IMR-90 (cell line): ENCODE measurements at regions not wholly inside any gene's neighbourhood (a gene's known extent, or its start where the extent isn't known, plus 50 kb on each side); places are given as distances from the start of the nearest gene placed in this dataset.

Experiments used
- ATAC-seq: fragments of 200-7000 bp; cut with Tn5 transposase; 2 replicates; pipeline ENCODE4 v1.9.1; 2020; ENCODE audit warnings: low read depth, mild to moderate bottlenecking, moderate library complexity
- BruUV-seq: library from RNA; stranded (reverse); fragments of 400-500 nt; replicated peaks from 2 replicates; lab custom pipeline; 2021; lab: Mats Ljungman, UMichigan
- CTCF ChIA-PET: fragments of 300-600 bp; formaldehyde crosslinking; extraction: SDS; loops from one replicate; lab custom pipeline; 2021; ENCODE audit warnings: antibody characterized with exemption; lab: Yijun Ruan, JAX
- POLR2A ChIA-PET: fragments of 300-600 bp; sonication (Branson Sonifier 250); formaldehyde crosslinking; loops from one replicate; lab custom pipeline; 2022; ENCODE audit warnings: antibody characterized with exemption; ENCODE audit not compliant: unreplicated experiment; lab: Charles Lee
- DNase-seq: peaks from one replicate; pipeline ENCODE4 v3.0.0; 2013
- H2AFZ ChIP-seq: replicated peaks from 2 replicates; pipeline ENCODE3; 2013; ENCODE audit warnings: low read length, mild to moderate bottlenecking; ENCODE audit not compliant: poor library complexity
- H2AK5ac ChIP-seq: 2 replicates; pipeline ENCODE4 v1.6.1; 2013; ENCODE audit warnings: low read depth, low read length, inconsistent platforms
- H2AK9ac ChIP-seq: replicated peaks from 2 replicates; pipeline ENCODE3; 2013; ENCODE audit warnings: mild to moderate bottlenecking, low read depth, low read length, moderate library complexity; ENCODE audit not compliant: poor library complexity
- H2BK120ac ChIP-seq: 2 replicates; pipeline ENCODE4 v1.6.1; 2013; ENCODE audit warnings: low read depth, low read length, inconsistent platforms
- H2BK15ac ChIP-seq: 3 replicates; pipeline ENCODE4 v1.6.1; 2013; ENCODE audit warnings: low read depth, low read length, inconsistent platforms
- H2BK20ac ChIP-seq: 2 replicates; pipeline ENCODE4 v1.6.1; 2013; ENCODE audit warnings: low read depth, mild to moderate bottlenecking, inconsistent platforms, low read length, moderate library complexity
- H2BK5ac ChIP-seq: 2 replicates; pipeline ENCODE4 v1.6.1; 2013; ENCODE audit warnings: mild to moderate bottlenecking, low read depth, low read length, inconsistent platforms; ENCODE audit not compliant: poor library complexity, severe bottlenecking
- H3K14ac ChIP-seq: replicated peaks from 2 replicates; pipeline ENCODE4 v1.6.1; 2013; ENCODE audit warnings: low read depth, low read length, inconsistent platforms
- H3K18ac ChIP-seq: 2 replicates; pipeline ENCODE4 v1.6.1; 2013; ENCODE audit warnings: low read depth, low read length, control low read depth
- H3K23ac ChIP-seq: 2 replicates; pipeline ENCODE4 v1.6.1; 2013; ENCODE audit warnings: low read depth, low read length, inconsistent platforms
- H3K27ac ChIP-seq: 2 replicates; pipeline ENCODE4 v1.5.1; 2013; ENCODE audit warnings: mild to moderate bottlenecking, control low read depth, low read length; ENCODE audit not compliant: insufficient read depth
- H3K27me3 ChIP-seq: 2 replicates; pipeline ENCODE4 v1.6.1; 2013; ENCODE audit warnings: low read length; ENCODE audit not compliant: control insufficient read depth, insufficient read depth
- H3K36me3 ChIP-seq: 2 replicates; pipeline ENCODE4 v1.6.1; 2013; ENCODE audit warnings: low read length, mixed read lengths; ENCODE audit not compliant: control insufficient read depth, insufficient read depth
- H3K4ac ChIP-seq: 2 replicates; pipeline ENCODE4 v1.6.1; 2013; ENCODE audit warnings: low read depth, low read length, inconsistent platforms
- H3K4me1 ChIP-seq: 2 replicates; pipeline ENCODE4 v1.6.1; 2013; ENCODE audit warnings: low read length, mixed read lengths; ENCODE audit not compliant: control insufficient read depth, insufficient read depth
- H3K4me2 ChIP-seq: 2 replicates; pipeline ENCODE4 v1.6.1; 2013; ENCODE audit warnings: low read depth, mild to moderate bottlenecking, control low read depth, low read length, moderate library complexity
- H3K4me3 ChIP-seq: 2 replicates; pipeline ENCODE4 v1.5.1; 2013; ENCODE audit warnings: low read depth, mild to moderate bottlenecking, control low read depth, low read length, moderate library complexity; ENCODE audit not compliant: insufficient read depth
- H3K56ac ChIP-seq: 2 replicates; pipeline ENCODE4 v1.6.1; 2013; ENCODE audit warnings: low read length, inconsistent platforms; ENCODE audit not compliant: insufficient read depth; ENCODE audit errors: extremely low read depth
- H3K79me1 ChIP-seq, 2 experiments: 2 replicates each; pipeline ENCODE4 v1.6.1; 2013; ENCODE audit warnings: low read length in 2 of 2, inconsistent platforms in 1 of 2, low read depth in 1 of 2
- H3K9ac ChIP-seq: 2 replicates; pipeline ENCODE4 v1.6.1; 2013; ENCODE audit warnings: low read depth, low read length, control low read depth
- H3K9me1 ChIP-seq: 2 replicates; pipeline ENCODE4 v1.6.1; 2013; ENCODE audit warnings: low read length, inconsistent platforms; ENCODE audit not compliant: insufficient read depth
- H3K9me3 ChIP-seq: 2 replicates; pipeline ENCODE4 v1.6.1; 2013; ENCODE audit warnings: low read length; ENCODE audit not compliant: control insufficient read depth, insufficient read depth
- H4K20me1 ChIP-seq: 2 replicates; pipeline ENCODE4 v1.6.1; 2013; ENCODE audit warnings: low read length, inconsistent platforms; ENCODE audit not compliant: insufficient read depth
- H4K5ac ChIP-seq: 2 replicates; pipeline ENCODE4 v1.6.1; 2013; ENCODE audit warnings: mild to moderate bottlenecking, low read depth, low read length, control low read depth
- H4K8ac ChIP-seq, 2 experiments: 2 replicates each; pipeline ENCODE4 v1.6.1; 2013; ENCODE audit warnings: low read depth in 2 of 2, low read length in 2 of 2, control low read depth in 1 of 2, inconsistent platforms in 1 of 2
- H4K91ac ChIP-seq: 2 replicates; pipeline ENCODE4 v1.6.1; 2013; ENCODE audit warnings: low read depth, low read length, inconsistent platforms; ENCODE audit not compliant: insufficient read depth
- BHLHE40 ChIP-seq: fragments of 150-350 bp; IDR thresholded peaks from 2 replicates; pipeline ENCODE4 v1.6.1; 2016; ENCODE audit warnings: mild to moderate bottlenecking, low read depth, low read length
- CEBPB ChIP-seq: IDR thresholded peaks from 2 replicates; pipeline ENCODE4 v1.6.1; 2012; ENCODE audit warnings: low read depth, low read length, improper control_type of control experiment
- CHD1 ChIP-seq: IDR thresholded peaks from 2 replicates; pipeline ENCODE4 v1.6.1; 2012; ENCODE audit warnings: low read depth, low read length, improper control_type of control experiment
- CTCF ChIP-seq: conservative IDR thresholded peaks from 2 replicates; pipeline ENCODE4 v1.5.1; 2012; ENCODE audit warnings: mild to moderate bottlenecking, low read depth, low read length, improper control_type of control experiment
- ELK1 ChIP-seq: fragments of 150-350 bp; IDR thresholded peaks from 2 replicates; pipeline ENCODE4 v1.6.1; 2016; ENCODE audit warnings: low read depth, mild to moderate bottlenecking, low read length, moderate library complexity, borderline replicate concordance
- FOS ChIP-seq: fragments of 150-350 bp; IDR thresholded peaks from 2 replicates; pipeline ENCODE4 v1.6.1; 2016; ENCODE audit warnings: low read depth, low read length
- MAFK ChIP-seq: IDR thresholded peaks from 2 replicates; pipeline ENCODE4 v1.6.1; 2012; ENCODE audit warnings: low read depth, low read length, improper control_type of control experiment
- MAZ ChIP-seq: IDR thresholded peaks from 2 replicates; pipeline ENCODE4 v1.6.1; 2012; ENCODE audit warnings: low read depth, mild to moderate bottlenecking, low read length, improper control_type of control experiment, moderate library complexity, borderline replicate concordance
- MXI1 ChIP-seq: IDR thresholded peaks from 2 replicates; pipeline ENCODE4 v1.6.1; 2012; ENCODE audit warnings: low read depth, mild to moderate bottlenecking, low read length, moderate library complexity, borderline replicate concordance
- NFE2L2 ChIP-seq: fragments of 150-350 bp; IDR thresholded peaks from 2 replicates; pipeline ENCODE4 v1.6.1; 2016; ENCODE audit warnings: low read depth, mild to moderate bottlenecking, low read length
- POLR2A ChIP-seq: IDR thresholded peaks from 2 replicates; pipeline ENCODE4 v1.6.1; 2012; ENCODE audit warnings: mild to moderate bottlenecking, low read depth, low read length
- RAD21 ChIP-seq: IDR thresholded peaks from 2 replicates; pipeline ENCODE4 v1.6.1; 2012; ENCODE audit warnings: low read length, improper control_type of control experiment
- RCOR1 ChIP-seq: IDR thresholded peaks from 2 replicates; pipeline ENCODE4 v1.6.1; 2012; ENCODE audit warnings: mild to moderate bottlenecking, low read length, improper control_type of control experiment; ENCODE audit not compliant: insufficient replicate concordance
- RFX5 ChIP-seq: IDR thresholded peaks from 2 replicates; pipeline ENCODE4 v1.8.0; 2012; ENCODE audit warnings: low read depth, mild to moderate bottlenecking, low read length, moderate library complexity
- SMC3 ChIP-seq: fragments of 150-350 bp; IDR thresholded peaks from 2 replicates; pipeline ENCODE4 v1.6.1; 2016; ENCODE audit warnings: low read depth, mild to moderate bottlenecking, antibody characterized with exemption, low read length, moderate library complexity
- USF2 ChIP-seq: fragments of 150-350 bp; IDR thresholded peaks from 2 replicates; pipeline ENCODE4 v1.6.1; 2017; ENCODE audit warnings: mild to moderate bottlenecking, antibody characterized with exemption, low read length, low read depth
- WGBS, 2 experiments: methylation state at CpG; one replicate each; pipeline versions ENCODE4 v1.1.5 to v1.1.7; 2013; ENCODE audit warnings: missing lambda C conversion rate in 2 of 2; ENCODE audit not compliant: insufficient read length in 1 of 2; ENCODE audit errors: extremely low coverage in 2 of 2; 5-methylcytosine and 5-hydroxymethylcytosine counted together
- dilution Hi-C: fragments of 300-500 bp; cut with HindIII; formaldehyde crosslinking; loops from one replicate; pipeline ENCODE4 v1.14.3; 2018; ENCODE audit warnings: low sequenced_read_pairs; ENCODE audit not compliant: unreplicated experiment
- in situ Hi-C: fragments of 300-500 bp; cut with MboI; formaldehyde crosslinking; loops from 3 replicates; pipeline ENCODE4 v1.14.3; 2019; ENCODE audit warnings: low sequenced_read_pairs, inconsistent platforms, mixed read lengths
- intact Hi-C: fragments of 100-400 bp; cut with micrococcal nuclease; formaldehyde crosslinking; loops from 2 replicates; pipeline ENCODE4 v1.10.0; 2022

- dilution Hi-C loops (no loop called here), in situ Hi-C loops (no loop called here), intact Hi-C loops (no loop called here)
- ATAC-seq, result no peak
- Histone ChIP-seq H3K27me3 (no peaks in the 10 kb centered on the region), H2AFZ (peak overlapping the region; percentile 8), H4K20me1 (no peaks in the 10 kb centered on the region), H2AK9ac (peak overlapping the region; percentile 11), H3K4me3 (no peak overlapping the region), H3K4ac (peak overlapping the region; percentile 21; the same call in 1 of the 2 replicates), H3K23ac (no peak overlapping the region), H4K91ac (peak overlapping the region; percentile 4; the same call in 1 of the 2 replicates), H3K4me1 (peaks cover 16% of the 10 kb centered on the region), H2BK120ac (peak overlapping the region; percentile 67), H3K56ac (no peak overlapping the region), H2BK15ac (0 out of 3 replicates have a peak overlapping the region, but pooled peaks have one; percentile 15), H3K9ac (no peak overlapping the region), H4K5ac (peak overlapping the region; percentile 40; the same call in 1 of the 2 replicates), H2BK5ac (peak overlapping the region; percentile 14), H3K18ac (peak overlapping the region; percentile 75; the same call in 1 of the 2 replicates), H2AK5ac (peak overlapping the region; percentile 36; the same call in 1 of the 2 replicates), H2BK20ac (peak overlapping the region; percentile 73), H3K4me2 (no peak overlapping the region), H3K36me3 (no peaks in the 10 kb centered on the region), H3K79me1 (no peaks in the 10 kb centered on the region), H3K14ac (peak overlapping the region; percentile 58), H4K8ac (peak overlapping the region; percentile 44 to 58; a peak in 2 of 4 replicates), H3K9me1 (peaks cover 8% of the 10 kb centered on the region; the same call in 1 of the 2 replicates), H3K9me3 (no peaks in the 10 kb centered on the region), H3K27ac (no peak overlapping the region)
- DNase-seq, result no peak
- POLR2A ChIA-PET, result no interaction called here
- CTCF ChIA-PET, result no interaction called here
- WGBS, 2 experiments, result no CpG with 5 or more reads among the region's 5 CpGs
- TF ChIP-seq POLR2A (no peak), ELK1 (no peak), CEBPB (no peak), USF2 (no peak), SMC3 (no peak), RFX5 (no peak), BHLHE40 (no peak), CTCF (no peak), RCOR1 (no peak), MAZ (no peak), MAFK (no peak), NFE2L2 (no peak), MXI1 (no peak), CHD1 (no peak), FOS (no peak), RAD21 (no peak)
- no TSS peak for BruUV-seq
Measured at GRCh38 chr6:47147175-47147727, 105.1 kb upstream of the ADGRF1 start.
